Activated CD4-positive, alpha-beta T cell treated with anti-CD3 and anti-CD28 coated beads, Interleukin-2, amount 50 U/mL, for 1 hour (primary cell): ENCODE measurements at regions not wholly inside any gene's neighbourhood (a gene's known extent, or its start where the extent isn't known, plus 50 kb on each side); places are given as distances from the start of the nearest gene placed in this dataset.
A peak's percentile ranks its signal among the peaks of the same experiment; 100 is the strongest.

ENCODE experiments used
- DNase-seq: peaks from one replicate; pipeline ENCODE4 v3.0.0-alpha.2; 2020

GRCh38 chr1:38536089-38536488, 323.5 kb downstream of the RRAGC start:
- no peak for DNase-seq

GRCh38 chr1:38534473-38534823, 325.1 kb downstream of the RRAGC start:
- DNase-seq = no peak

GRCh38 chr1:38533772-38534472, 325.6 kb downstream of the RRAGC start:
- DNase-seq = no peak

- no peak for DNase-seq
Measured at GRCh38 chr1:38530957-38531356, 328.6 kb downstream of the RRAGC start.

GRCh38 chr1:38529946-38530345, 329.6 kb downstream of the RRAGC start:
- no peak for DNase-seq

GRCh38 chr1:38529391-38529790, 330.2 kb downstream of the RRAGC start:
- no peak for DNase-seq

- DNase-seq = no peak
Measured at GRCh38 chr1:38528623-38529022, 330.9 kb downstream of the RRAGC start.

- DNase-seq = peak; percentile 32
Measured at GRCh38 chr1:38527373-38527966, 332.1 kb downstream of the RRAGC start.

- DNase-seq = no peak
Measured at GRCh38 chr1:38526046-38526445, 333.5 kb downstream of the RRAGC start.

GRCh38 chr1:38525343-38526043, 334.1 kb downstream of the RRAGC start:
- no peak for DNase-seq

- DNase-seq = no peak
Measured at GRCh38 chr1:38524025-38524641, 335.4 kb downstream of the RRAGC start.

- DNase-seq = no peak
Measured at GRCh38 chr1:38523568-38523939, 336.0 kb downstream of the RRAGC start.

GRCh38 chr1:38522915-38523567, 336.5 kb downstream of the RRAGC start:
- DNase-seq = no peak

GRCh38 chr1:38516560-38516959, 343.0 kb downstream of the RRAGC start:
- no peak for DNase-seq

GRCh38 chr1:38512789-38513188, 346.8 kb downstream of the RRAGC start:
- no peak for DNase-seq

- DNase-seq = no peak
Measured at GRCh38 chr1:38512024-38512767, 347.4 kb downstream of the RRAGC start.

GRCh38 chr1:38508232-38508631, 351.3 kb downstream of the RRAGC start:
- DNase-seq = no peak

GRCh38 chr1:38507563-38507962, 352.0 kb downstream of the RRAGC start:
- no peak for DNase-seq

GRCh38 chr1:38505944-38506343, 353.6 kb downstream of the RRAGC start:
- DNase-seq = no peak

GRCh38 chr1:38502758-38503157, 356.8 kb downstream of the RRAGC start:
- no peak for DNase-seq

- no peak for DNase-seq
Measured at GRCh38 chr1:38500891-38501290, 358.7 kb downstream of the RRAGC start.

- DNase-seq = no peak
Measured at GRCh38 chr1:38500352-38500751, 359.2 kb downstream of the RRAGC start.

- DNase-seq = no peak
Measured at GRCh38 chr1:38498686-38499085, 360.9 kb downstream of the RRAGC start.
